B cell (primary cell): ENCODE measurements at regions not wholly inside any gene's neighbourhood (a gene's known extent, or its start where the extent isn't known, plus 50 kb on each side); places are given as distances from the start of the nearest gene placed in this dataset.

ENCODE experiments used
- ATAC-seq: fragments of 200-7000 bp; cut with Tn5 transposase; one replicate; pipeline ENCODE4 v1.10.0; 2021; ENCODE audit warnings: low read depth, mild to moderate bottlenecking, moderate number of reproducible peaks, moderate library complexity
- CTCF ChIA-PET: fragments of 350-600 bp; sonication (Branson Sonifier 250); formaldehyde crosslinking; loops from one replicate; lab custom pipeline; 2021; ENCODE audit warnings: antibody characterized with exemption, inconsistent platforms; lab: Charles Lee
- POLR2A ChIA-PET: fragments of 350-600 bp; sonication (Branson Sonifier 250); formaldehyde crosslinking; loops from one replicate; lab custom pipeline; 2021; ENCODE audit warnings: antibody characterized with exemption; lab: Charles Lee
- DNase-seq: peaks from one replicate; pipeline ENCODE4 v3.0.0; 2013
- H2AFZ ChIP-seq: 2 replicates; pipeline ENCODE4 v1.6.1; 2012; ENCODE audit warnings: mild to moderate bottlenecking, low read depth, low read length; ENCODE audit not compliant: insufficient read depth, poor library complexity, severe bottlenecking
- H3K27ac ChIP-seq, 2 donors: 1 replicate in 1 of 2; 2 replicates in 1 of 2; pipeline ENCODE4 v1.5.1; 2012 to 2013; ENCODE audit warnings: low read length in 2 of 2, mild to moderate bottlenecking in 2 of 2, moderate library complexity in 1 of 2
- H3K27me3 ChIP-seq, 4 experiments: fragments of 200-600 bp in 1 of 4; sonication (generic) in 1 of 4; replicated peaks in 1 of 4; 1 replicate in 2 of 4; 2 replicates in 2 of 4; pipeline versions ENCODE4 v1.6.1 to v1.7.0; 2013 to 2016; ENCODE audit warnings: low read length in 3 of 4, mild to moderate bottlenecking in 2 of 4, mixed read lengths in 1 of 4, moderate library complexity in 1 of 4; ENCODE audit not compliant: insufficient read depth in 4 of 4, control insufficient read depth in 3 of 4; ENCODE audit errors: control extremely low read depth in 1 of 4
- H3K36me3 ChIP-seq, 2 experiments: replicated peaks in 1 of 2; 1 replicate in 1 of 2; 2 replicates in 1 of 2; pipeline versions ENCODE4 v1.6.1 to v1.7.1; 2013; ENCODE audit warnings: low read length in 1 of 2; ENCODE audit not compliant: insufficient read depth in 2 of 2, control insufficient read depth in 1 of 2; ENCODE audit errors: control extremely low read depth in 1 of 2, extremely low read depth in 1 of 2
- H3K4me1 ChIP-seq, 2 donors: fragments of 200-600 bp in 1 of 2; sonication (generic) in 1 of 2; 1 replicate in 1 of 2; 2 replicates in 1 of 2; pipeline versions ENCODE4 v1.5.1 to v1.6.1; 2013 to 2017; ENCODE audit warnings: low read length in 2 of 2; ENCODE audit not compliant: control insufficient read depth in 2 of 2, insufficient read depth in 2 of 2
- H3K4me2 ChIP-seq: replicated peaks from 2 replicates; pipeline ENCODE3; 2012; ENCODE audit warnings: mild to moderate bottlenecking, low read depth, low read length; ENCODE audit not compliant: poor library complexity, severe bottlenecking
- H3K4me3 ChIP-seq, 5 experiments: fragments of 200-600 bp in 1 of 5; sonication (generic) in 1 of 5; 1 replicate in 3 of 5; 2 replicates in 2 of 5; pipeline versions ENCODE4 v1.5.1 to v1.7.0; 2011 to 2016; ENCODE audit warnings: low read length in 4 of 5, mild to moderate bottlenecking in 4 of 5, low read depth in 2 of 5, control low read depth in 1 of 5, moderate library complexity in 1 of 5; ENCODE audit not compliant: insufficient read depth in 1 of 5; ENCODE audit errors: control extremely low read depth in 1 of 5, extremely low read depth in 1 of 5
- H3K79me2 ChIP-seq: fragments of 200-600 bp; sonication (generic); one replicate; pipeline ENCODE4 v1.6.0; 2016; ENCODE audit warnings: low read length; ENCODE audit not compliant: control insufficient read depth, insufficient read depth
- H3K9ac ChIP-seq: fragments of 200-600 bp; sonication (generic); 2 replicates; pipeline ENCODE4 v1.6.1; 2017; ENCODE audit warnings: mild to moderate bottlenecking, low read length, moderate library complexity
- H3K9me3 ChIP-seq, 3 donors: one replicate each; pipeline versions ENCODE4 v1.6.1 to v1.7.1; 2013; ENCODE audit warnings: low read length in 2 of 3; ENCODE audit not compliant: control insufficient read depth in 2 of 3, insufficient read depth in 1 of 3; ENCODE audit errors: control extremely low read depth in 1 of 3
- H4K20me1 ChIP-seq: 2 replicates; pipeline ENCODE4 v1.6.0; 2012; ENCODE audit warnings: mild to moderate bottlenecking, low read length; ENCODE audit not compliant: insufficient read depth, control insufficient read depth, poor library complexity, severe bottlenecking
- H3K27ac Mint-ChIP-seq: one replicate; pipeline ENCODE4 v1.8.0; 2021; ENCODE audit warnings: mixed read lengths
- H3K27me3 Mint-ChIP-seq: one replicate; pipeline ENCODE4 v1.8.0; 2021; ENCODE audit warnings: mixed read lengths
- H3K4me1 Mint-ChIP-seq: one replicate; pipeline ENCODE4 v1.8.0; 2021; ENCODE audit warnings: mixed read lengths
- H3K4me3 Mint-ChIP-seq: one replicate; pipeline ENCODE4 v1.8.0; 2021; ENCODE audit warnings: mixed read lengths
- H3K9me3 Mint-ChIP-seq: one replicate; pipeline ENCODE4 v1.8.0; 2022; ENCODE audit warnings: mixed read lengths; ENCODE audit not compliant: insufficient read depth
- EZH2 ChIP-seq: IDR thresholded peaks from 2 replicates; pipeline ENCODE4 v1.6.1; 2012; ENCODE audit warnings: borderline replicate concordance, low read depth, mild to moderate bottlenecking, moderate library complexity, low read length; ENCODE audit not compliant: insufficient read depth, poor library complexity, severe bottlenecking
- WGBS: methylation state at CpG from one replicate; pipeline ENCODE4 v1.1.5; 2013; ENCODE audit warnings: missing lambda C conversion rate; ENCODE audit not compliant: insufficient coverage; 5-methylcytosine and 5-hydroxymethylcytosine counted together
- intact Hi-C: fragments of 100-400 bp; cut with micrococcal nuclease; formaldehyde crosslinking; loops from one replicate; pipeline ENCODE4 v1.10.0; 2022
- TF ChIP-seq, protein P1 (sequence below): fragments of 200-600 bp; IDR thresholded peaks from one replicate; pipeline ENCODE4 v1.8.0; 2022; ENCODE audit warnings: antibody characterized with exemption, mild to moderate bottlenecking

DNA sequence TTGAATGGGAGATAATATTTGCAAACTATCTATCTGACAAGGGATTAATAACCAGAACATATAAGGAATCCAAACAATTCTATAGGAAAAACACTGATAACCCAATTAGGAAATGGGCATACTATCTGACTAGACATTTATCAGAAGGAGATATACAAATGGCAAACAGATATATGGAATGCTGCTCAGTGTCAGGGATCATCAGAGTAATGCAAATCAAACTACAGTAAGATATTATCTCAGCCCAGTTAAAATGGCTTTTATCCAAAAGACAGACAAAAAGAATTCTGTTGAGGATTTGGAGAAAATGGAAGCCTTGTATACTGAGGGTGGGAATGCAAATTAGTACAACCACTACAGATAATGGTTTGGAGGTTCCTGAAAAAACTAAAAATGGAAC is 758.0 kb upstream of the B3GALT2 start:
- Histone ChIP-seq H3K4me1 (no peaks in the 10 kb centered on the region), H4K20me1 (no peaks in the 10 kb centered on the region), H3K4me3 (no peak overlapping the region), H3K79me2 (no peaks in the 10 kb centered on the region), H3K27me3 (no peaks in the 10 kb centered on the region), H3K36me3 (no peaks in the 10 kb centered on the region), H3K27ac (no peak overlapping the region), H3K9me3 (peaks cover 0 to 3% (median 0%) of the 10 kb centered on the region in 3 donors), H3K9ac (no peak overlapping the region), H2AFZ (no peak overlapping the region), H3K4me2 (no peak overlapping the region)
- ATAC-seq (no peak), DNase-seq (no peak)
- ChIA-PET POLR2A (no interaction called here), CTCF (no interaction called here)
- Mint-ChIP-seq H3K9me3 (no peaks in the 10 kb centered on the region), H3K4me3 (no peak overlapping the region), H3K4me1 (no peaks in the 10 kb centered on the region), H3K27ac (no peak overlapping the region), H3K27me3 (no peaks in the 10 kb centered on the region)
- intact Hi-C loops: no loop called here
- no peak for TF ChIP-seq EZH2
- TF ChIP-seq, protein P1, sequence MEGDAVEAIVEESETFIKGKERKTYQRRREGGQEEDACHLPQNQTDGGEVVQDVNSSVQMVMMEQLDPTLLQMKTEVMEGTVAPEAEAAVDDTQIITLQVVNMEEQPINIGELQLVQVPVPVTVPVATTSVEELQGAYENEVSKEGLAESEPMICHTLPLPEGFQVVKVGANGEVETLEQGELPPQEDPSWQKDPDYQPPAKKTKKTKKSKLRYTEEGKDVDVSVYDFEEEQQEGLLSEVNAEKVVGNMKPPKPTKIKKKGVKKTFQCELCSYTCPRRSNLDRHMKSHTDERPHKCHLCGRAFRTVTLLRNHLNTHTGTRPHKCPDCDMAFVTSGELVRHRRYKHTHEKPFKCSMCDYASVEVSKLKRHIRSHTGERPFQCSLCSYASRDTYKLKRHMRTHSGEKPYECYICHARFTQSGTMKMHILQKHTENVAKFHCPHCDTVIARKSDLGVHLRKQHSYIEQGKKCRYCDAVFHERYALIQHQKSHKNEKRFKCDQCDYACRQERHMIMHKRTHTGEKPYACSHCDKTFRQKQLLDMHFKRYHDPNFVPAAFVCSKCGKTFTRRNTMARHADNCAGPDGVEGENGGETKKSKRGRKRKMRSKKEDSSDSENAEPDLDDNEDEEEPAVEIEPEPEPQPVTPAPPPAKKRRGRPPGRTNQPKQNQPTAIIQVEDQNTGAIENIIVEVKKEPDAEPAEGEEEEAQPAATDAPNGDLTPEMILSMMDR: no peak

DNA sequence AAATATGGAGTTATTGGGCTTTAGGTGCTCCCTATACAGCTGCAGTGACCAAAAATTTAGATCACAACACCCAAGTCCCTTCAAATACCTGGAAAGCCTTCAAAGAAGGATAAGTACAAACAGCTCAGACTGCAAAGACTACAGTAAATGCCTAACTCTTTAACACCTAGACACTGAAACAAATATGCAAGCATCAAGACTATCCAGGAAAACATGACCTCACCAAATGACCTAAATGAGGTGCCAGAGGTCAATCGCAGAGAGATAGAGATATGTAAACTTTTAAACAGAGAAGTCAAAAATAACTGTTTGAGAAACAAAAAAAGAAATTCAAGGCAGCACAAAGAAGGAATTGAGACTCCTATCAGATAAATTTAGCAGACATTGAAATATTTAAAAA is 753.8 kb upstream of the B3GALT2 start:
- Histone ChIP-seq H3K27me3 (no peaks in the 10 kb centered on the region), H3K4me1 (no peaks in the 10 kb centered on the region), H3K27ac (no peak overlapping the region), H3K9me3 (peaks cover 0 to 2% (median 0%) of the 10 kb centered on the region in 3 donors), H2AFZ (no peak overlapping the region), H3K36me3 (no peaks in the 10 kb centered on the region), H4K20me1 (no peaks in the 10 kb centered on the region), H3K79me2 (no peaks in the 10 kb centered on the region), H3K4me2 (no peak overlapping the region), H3K4me3 (no peak overlapping the region), H3K9ac (no peak overlapping the region)
- H3K27ac Mint-ChIP-seq: no peak overlapping the region
- no peak for ATAC-seq
- H3K27me3 Mint-ChIP-seq: no peaks in the 10 kb centered on the region
- intact Hi-C loops: no loop called here
- H3K4me1 Mint-ChIP-seq: no peaks in the 10 kb centered on the region
- H3K4me3 Mint-ChIP-seq: no peak overlapping the region
- ChIA-PET CTCF (no interaction called here), POLR2A (no interaction called here)
- no CpG with 5 or more reads among the region's 1 CpG for WGBS
- DNase-seq: no peak
- H3K9me3 Mint-ChIP-seq: no peaks in the 10 kb centered on the region
- TF ChIP-seq EZH2: no peak
- TF ChIP-seq, protein P1: no peak
